ENCODE measurements at regions not wholly inside any gene's neighbourhood (a gene's known extent, or its start where the extent isn't known, plus 50 kb on each side); places are given as distances from the start of the nearest gene placed in this dataset.
"Not testable (repeated sequence)": the region's sequence is repeated elsewhere in the genome, so short reads cannot be mapped to it uniquely, and the experiment has no call there.

DNA sequence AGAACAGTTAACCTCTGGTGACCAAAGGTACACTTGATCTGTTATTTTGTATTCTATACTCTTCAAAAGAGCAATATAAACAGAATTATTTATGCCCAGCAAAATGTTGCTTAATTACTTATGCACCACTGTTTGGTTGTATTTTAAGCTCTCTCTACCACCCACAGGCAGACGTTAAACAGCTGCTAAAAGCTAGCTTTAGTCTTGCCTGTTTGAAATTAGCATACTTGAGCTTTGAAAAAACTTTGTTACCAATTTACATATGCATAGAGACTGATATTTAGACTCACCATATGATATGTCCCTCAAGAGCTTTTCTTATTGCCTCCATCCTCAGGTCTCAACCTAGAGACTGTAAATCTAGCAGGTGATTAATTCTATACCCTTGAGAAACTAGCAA, 426.9 kb downstream of the NR4A2 start:
- no peak for DNase-seq (ENCODE audit: low read depth)

DNA sequence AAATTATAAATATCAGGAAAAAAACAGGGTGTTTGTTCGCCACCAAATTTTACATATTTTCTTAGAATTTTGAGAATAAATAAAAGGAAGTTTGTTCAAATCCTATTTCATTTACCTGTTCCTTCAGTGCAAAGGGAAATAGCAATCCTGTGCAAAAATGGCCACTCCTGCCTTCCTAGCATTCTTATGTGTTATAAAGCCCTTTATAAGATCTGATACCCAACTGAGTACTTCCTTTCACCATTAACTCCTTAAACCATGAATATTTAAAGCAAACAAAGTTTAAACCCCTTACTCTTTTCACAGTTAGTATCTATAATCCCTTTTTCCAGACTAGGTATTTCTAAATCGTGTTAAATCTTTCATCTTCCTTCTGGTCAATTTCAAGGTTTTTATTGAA, 427.8 kb downstream of the NR4A2 start:
- no peak for DNase-seq (ENCODE audit: low read depth)

DNA sequence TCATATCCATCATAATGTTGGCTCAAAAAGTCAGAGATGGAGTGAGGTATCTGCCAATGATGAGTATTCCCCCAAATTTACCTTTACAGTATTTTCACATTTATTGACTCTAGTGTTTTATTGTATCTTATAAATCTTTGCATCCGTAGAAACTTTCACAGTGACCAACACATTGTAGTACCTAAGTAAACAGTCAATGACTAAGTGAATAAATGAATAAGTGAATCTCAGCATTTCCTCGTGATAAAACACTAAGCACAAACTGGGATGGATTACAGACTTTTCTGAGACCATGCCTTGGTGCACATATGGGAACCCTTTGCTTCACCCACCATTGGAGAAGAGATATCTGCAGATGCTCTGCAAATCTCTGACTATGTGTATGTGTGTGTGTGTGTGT, 429.9 kb downstream of the NR4A2 start:
- DNase-seq (ENCODE audit: low read depth) = no peak

DNA sequence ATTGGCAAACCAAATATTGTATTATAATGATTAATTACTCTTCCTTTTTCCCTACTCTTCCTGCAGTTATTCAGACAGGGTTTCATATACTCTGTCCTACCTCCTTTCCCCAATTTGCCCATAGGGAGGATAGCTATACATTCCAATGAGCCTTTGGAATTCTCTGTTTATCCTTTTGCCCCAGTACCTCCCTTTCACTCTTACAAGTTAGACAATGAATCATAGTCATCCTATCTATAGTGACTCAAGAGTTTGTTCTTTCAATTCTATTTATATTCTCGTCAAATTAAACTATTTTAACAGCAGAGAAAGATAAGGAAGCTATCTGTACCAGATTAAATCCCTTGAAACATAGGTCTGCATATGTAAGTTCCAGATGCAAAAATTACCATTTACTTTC, 437.5 kb downstream of the NR4A2 start:
- no peak for DNase-seq (ENCODE audit: low read depth)

DNA sequence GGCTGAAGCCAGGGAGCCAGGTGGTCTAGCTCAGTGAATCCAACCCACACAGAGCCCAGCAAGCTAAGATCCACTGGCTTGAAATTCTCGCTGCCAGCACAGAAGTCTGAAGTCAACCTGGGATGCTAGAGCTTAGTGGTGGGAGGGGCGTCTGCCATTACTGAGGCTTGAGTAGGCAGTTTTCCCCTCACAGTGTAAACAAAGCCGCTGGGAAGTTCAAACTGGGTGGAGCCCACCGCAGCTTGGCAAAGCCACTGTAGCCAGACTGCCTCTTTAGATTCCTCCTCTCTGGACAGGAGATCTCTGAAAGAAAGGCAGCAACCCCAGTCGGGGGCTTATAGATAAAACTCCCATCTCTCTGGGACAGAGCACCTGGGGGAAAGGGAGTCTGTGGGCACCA, 452.1 kb downstream of the NR4A2 start:
- DNase-seq (ENCODE audit: low read depth) = not testable (repeated sequence)

DNA sequence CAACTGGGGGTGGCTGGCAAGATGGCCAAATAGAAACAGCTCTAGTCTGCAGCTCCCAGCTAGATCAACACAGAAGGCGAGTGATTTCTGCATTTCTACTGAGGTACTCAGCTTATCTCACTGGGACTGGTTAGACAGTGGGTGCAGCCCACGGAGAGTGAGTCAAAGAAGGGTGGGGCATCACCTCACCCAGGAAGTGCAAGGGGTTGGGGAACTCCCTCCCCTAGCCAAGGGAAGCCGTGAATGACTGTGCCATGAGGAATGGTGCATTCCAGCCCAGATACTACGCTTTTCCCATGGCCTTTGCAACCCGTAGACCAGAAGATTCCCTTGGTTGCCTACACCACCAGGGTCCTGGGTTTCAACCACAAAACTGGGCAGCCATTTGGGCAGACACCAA, 452.6 kb downstream of the NR4A2 start:
- not testable (repeated sequence) for DNase-seq (ENCODE audit: low read depth)

DNA sequence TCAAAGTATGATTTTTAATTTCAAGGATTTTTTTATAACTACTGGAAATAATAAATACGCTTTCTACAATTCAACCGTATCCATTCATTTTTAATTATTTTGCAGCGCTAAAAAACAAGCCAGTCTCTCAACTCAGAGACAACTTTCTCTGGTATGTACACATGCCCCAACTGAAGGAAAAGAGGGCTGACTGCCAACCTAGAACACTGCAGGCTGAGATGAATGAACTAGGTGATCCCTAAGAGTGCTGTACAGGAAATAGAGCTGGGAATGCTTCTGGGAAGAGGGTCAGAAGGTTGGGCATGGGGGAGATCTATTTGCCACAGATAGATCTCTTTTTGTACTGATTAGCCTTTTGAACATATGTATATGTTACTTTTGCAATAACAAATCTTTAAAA, 460.1 kb downstream of the NR4A2 start:
- no peak for DNase-seq (ENCODE audit: low read depth)

DNA sequence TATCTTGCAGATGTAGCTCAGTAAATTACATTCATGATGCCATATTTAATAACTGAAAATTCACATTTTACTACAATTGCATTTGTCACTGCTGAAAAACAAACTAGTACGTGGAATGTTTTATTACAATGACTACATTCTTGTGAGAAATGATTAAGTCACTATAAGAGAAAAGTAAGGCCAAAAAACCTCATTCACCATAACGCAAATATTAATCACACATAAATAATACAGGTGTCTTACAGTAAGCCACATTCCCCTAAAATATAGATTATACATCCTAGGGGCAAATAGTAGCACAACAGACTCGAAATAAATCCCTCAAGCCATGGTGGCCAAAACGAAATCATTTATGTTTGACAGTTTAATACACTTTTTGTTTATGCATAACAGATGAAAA, 460.6 kb downstream of the NR4A2 start:
- DNase-seq (ENCODE audit: low read depth) = no peak

DNA sequence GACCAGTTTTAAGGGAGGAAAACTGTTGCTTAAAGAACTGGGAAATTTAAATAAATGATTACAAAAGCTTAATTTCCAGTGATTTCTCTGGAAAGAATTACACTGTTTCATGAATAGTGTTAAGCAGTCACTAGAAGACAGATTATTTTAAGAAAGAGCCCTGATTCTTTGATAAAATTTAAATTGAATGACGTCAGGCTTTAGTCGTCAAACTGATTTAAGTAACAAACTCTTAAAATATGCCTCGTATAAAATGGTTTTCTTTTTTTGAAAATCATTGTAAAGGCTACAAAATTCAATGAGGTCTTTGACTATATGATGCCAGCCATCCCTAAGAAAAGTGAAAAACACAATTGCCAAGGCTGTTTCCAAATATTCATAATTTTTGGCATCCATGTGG, 465.0 kb downstream of the NR4A2 start:
- no peak for DNase-seq (ENCODE audit: low read depth)

DNA sequence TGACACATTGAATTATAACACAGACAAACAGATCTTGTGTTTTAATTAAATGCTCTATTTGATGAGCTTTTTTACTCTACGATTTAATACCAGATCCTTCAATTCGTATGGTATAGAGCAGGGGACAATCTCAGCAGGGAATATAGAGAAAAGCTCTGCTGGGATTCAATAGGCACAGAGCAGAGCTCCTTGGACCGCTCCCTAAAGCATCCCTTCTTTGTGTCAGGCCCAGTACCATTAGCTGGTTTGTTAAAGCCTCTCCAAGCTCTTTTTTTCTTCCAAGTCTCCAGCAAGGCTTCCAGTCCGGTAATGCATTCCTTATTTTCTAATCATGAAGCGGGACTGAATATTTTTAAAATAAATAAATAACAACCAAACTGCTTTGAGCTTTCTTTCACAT, 466.0 kb downstream of the NR4A2 start:
- DNase-seq (ENCODE audit: low read depth) = no peak

DNA sequence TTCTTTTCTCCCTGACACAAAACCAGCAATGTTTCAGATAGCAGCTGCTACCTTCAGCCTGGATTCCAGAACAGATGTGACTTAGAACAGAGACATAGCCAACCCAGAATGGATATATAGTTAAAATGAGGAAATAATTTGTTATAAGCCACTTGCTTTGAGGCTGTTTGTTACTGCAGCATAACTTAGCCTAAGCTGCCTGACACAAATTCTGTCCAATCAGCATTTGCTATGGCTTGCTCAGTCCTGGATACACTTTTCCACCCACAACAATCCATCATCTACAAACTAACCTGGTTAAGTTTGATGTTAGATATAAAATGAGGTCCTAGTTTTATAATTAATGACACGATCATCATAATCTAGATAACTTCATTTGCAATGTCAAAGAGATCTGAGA, 480.4 kb downstream of the NR4A2 start:
- DNase-seq (ENCODE audit: low read depth) = no peak

DNA sequence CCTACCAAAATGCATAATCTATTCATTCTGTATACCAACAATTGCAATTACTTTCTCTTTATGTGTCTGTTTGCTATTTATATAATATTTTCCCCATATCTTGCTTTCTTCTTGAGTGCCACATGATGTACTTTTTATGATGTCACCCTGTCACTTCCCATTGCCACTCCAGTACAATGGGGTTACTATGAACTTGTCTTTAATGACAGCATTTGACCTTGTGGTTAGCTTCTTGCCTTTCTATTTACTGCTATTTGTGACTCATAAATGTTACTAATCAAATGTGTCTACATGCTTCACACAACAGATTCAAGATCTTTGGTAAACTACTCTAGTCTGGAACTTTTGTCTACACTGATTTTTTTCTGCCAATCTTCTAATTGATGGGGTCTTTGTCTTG, 486.3 kb downstream of the NR4A2 start:
- no peak for DNase-seq (ENCODE audit: low read depth)

DNA sequence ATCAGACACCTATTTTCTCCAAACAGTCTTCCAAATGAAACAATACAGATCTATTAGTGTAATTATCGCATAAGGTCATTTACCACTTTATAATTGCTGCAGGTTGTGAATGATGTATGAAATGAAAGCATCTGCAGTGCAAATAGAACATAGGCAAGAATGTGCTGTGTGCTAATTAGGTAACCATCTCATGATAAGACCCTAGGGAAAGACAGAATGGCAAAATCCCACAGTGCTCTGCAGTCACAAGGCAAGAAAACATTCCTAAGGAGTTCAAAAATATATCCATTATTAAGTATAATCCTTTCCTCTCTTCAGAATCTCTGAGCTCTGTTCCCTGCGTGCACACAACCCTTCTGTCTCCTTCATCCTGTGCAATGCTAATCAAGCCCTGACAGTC, 488.1 kb downstream of the NR4A2 start:
- no peak for DNase-seq (ENCODE audit: low read depth)

DNA sequence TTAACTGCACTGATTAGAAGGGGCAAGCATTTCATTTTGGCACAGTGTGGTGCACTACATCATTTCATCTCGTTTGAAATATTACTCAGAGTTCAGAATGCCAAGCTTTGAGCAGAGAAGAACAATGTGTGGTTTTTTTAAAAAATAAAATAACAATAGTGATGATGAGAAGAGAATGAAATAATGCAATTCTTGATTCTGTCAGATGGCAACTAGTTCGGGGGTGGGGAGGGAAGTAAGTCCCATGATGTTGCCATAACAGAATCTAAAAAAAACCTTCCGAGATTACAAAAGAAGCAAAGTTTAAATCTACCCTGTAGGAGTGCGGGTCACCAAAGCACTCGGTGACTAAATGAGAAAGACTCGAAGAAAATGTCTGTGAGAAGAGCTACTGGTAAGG, 490.4 kb downstream of the NR4A2 start:
- no peak for DNase-seq (ENCODE audit: low read depth)

DNA sequence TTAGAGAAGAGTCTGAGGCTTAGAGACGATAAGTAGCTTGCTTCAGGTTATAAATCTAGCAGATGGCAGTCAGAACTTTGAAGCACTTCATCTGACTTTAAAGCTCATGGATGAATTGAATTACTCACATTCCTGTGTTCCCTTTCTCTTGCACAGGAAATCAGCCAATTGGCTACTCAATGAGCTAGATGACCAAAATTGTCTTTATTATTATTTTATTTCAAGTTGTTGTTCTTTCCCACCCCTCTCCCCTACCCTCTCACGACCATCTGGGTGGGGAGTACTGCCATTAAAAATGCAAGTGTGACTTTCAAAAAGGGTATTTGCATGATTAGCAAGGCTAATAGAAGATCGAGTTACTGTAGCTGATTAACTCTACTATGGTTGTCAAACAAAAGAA, 491.1 kb downstream of the NR4A2 start:
- DNase-seq (ENCODE audit: low read depth) = no peak

DNA sequence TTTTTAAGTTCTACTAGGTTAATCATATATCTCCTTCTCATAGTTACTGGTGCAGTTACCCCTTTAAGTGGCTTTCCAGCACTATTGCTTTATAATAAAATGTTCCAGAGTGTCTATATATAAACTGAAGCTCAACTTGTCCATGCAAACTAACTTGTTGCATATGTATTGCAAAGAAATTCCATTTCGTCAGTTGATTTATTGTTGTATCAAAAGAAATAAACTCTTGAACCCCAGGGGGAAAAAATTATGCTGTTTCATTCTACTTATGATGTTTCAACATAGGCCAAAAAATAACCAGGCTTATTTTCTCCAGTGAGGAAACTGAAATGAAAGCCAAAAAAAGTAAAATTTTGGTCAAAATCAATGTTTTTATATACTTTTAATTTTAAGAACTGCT, 491.9 kb downstream of the NR4A2 start:
- DNase-seq (ENCODE audit: low read depth) = no peak

DNA sequence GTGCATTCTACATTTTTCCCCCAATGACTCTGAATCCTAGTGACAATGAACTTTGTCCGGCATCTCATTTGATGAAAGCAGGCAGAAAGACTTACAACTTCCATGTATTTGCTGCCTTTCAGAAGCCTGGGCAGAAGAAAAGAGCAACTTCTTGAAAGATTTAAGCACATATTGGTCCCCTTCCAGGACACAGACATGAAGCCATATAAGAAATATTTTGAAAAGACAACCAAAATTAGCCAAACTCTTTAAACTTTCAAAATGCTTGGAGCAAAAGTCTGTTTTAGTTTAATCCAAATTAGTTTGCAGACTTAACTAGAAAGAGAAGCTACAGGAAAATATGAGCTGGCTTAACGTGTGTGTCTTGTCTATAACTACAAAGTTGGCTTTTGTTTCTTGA, 492.5 kb downstream of the NR4A2 start:
- DNase-seq (ENCODE audit: low read depth) = no peak

DNA sequence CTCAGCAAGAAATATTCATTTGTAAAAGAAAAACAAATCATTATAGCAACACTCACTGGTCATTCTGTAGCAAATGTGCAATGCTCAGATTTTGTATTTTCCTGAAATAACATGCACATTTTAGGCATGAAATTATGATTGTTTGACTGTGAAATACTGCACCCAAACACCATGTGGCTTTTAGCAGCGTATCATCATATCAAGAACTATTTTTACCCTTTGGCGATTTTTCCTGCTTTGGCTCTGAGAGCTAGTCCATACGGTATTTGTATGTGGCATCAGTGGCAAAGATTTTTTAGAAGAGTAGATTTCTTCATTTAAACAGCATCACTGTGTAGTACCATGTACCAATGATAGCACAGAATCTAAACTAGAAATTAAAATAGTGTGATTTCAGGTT, 493.1 kb downstream of the NR4A2 start:
- DNase-seq (ENCODE audit: low read depth) = no peak

DNA sequence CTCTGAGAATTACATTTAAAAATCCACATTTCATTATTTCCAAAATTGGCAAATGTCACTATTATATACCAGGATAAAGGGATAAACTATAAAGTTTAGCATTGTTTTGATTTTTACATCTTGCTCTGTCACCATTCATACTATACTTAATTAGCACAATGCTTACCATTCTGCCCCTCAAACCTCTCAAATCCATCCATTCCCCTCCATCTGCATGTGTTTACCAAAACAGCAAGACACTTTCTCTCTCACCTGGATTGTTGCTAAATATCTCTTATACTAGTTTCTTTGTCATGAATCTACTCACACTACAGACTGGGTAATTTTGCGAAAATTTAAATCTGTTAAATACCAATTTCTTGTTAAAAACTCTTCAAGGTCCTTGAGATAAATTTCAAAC, 496.1 kb downstream of the NR4A2 start:
- DNase-seq (ENCODE audit: low read depth) = no peak

DNA sequence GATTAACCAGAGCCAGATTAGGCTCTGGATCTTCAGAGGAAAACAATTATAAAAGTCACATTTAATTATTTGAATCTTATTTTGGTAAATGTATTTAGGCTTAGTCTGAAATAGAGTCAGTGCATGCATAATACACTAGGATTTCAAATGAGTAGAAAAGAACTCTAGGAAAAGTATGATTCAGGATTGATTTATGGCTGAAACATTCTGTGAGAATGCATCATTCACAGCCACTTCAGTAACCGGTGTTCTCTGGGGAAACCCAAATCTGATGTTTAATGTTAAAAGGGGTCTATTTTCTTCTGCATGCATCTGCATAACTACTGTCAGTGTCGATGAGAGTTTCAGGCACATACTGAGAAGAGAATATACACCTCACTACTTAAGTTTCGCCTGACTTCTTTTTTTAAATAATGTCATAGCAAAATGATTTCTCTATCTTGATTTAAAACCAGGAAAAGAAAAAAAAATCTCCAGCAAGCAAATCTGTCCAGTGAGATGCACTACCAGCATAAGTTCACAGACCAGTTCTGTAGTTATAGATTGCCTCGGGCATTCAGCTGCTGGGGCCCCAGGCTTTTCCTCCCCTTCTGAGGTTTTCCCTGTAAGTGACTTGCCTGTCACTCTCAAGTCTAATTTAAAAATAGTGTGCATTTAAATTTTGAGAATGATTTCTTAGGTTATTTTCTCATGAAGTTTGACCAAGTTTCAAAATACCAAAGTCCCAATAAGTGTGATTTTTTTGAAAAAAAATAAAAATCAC, 501.5 kb downstream of the NR4A2 start:
- no peak for DNase-seq (ENCODE audit: low read depth)

DNA sequence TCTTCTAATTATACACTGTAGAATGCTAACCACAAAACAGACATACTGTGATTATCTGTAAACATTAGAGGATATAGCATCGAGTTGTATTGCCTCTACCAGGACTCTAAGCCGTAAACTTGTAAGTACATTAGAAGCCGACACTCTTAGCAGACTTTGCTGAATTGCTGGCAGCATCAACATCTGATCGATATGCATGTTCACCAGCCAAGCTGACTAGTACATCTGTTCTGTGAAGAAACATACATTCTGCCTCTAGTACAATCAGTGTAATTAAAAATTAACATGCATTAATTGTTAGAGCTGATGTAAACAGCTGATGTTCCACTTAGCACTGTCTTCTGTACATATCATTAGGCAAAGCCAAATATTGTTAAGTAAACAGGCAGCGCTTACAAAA, 502.2 kb downstream of the NR4A2 start:
- no peak for DNase-seq (ENCODE audit: low read depth)

DNA sequence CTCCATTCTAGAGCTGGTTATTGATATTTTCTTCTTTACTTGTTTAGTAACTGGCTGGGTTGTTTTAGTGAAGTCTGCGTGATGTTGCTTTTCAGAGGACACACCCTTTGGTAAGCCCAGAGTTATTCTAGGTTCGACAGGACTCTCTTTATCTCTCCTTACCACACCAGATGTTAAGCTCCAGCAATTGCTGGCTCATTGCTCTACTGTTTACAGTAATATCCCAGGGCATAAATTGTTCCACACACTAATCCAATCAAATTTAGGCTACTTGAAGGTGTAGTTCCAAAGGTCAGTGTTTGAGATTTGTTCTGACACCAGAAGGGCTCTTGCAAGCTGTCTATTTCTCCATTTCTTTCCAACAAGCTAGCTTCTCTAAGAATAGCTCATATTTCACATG, 506.6 kb downstream of the NR4A2 start:
- no peak for DNase-seq (ENCODE audit: low read depth)

DNA sequence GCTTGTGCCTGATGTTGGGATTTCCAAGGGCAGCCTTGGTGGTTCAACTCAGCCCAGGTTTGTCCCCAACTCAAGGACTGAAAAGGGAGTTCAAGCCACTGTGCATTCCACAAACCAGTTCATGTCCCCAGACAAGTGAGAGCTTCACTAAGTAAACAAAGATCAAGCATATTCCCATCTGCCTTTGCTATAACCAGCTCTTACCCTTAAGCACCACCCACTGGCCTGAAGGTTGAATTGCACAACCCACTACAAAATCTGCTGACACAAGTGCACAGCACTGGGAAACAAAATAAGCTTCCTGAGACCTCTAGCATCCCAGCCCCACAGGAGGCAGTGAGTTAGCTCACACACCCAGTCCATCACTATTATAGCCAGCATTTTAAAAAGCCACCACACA, 516.7 kb downstream of the NR4A2 start:
- no peak for DNase-seq (ENCODE audit: low read depth)

DNA sequence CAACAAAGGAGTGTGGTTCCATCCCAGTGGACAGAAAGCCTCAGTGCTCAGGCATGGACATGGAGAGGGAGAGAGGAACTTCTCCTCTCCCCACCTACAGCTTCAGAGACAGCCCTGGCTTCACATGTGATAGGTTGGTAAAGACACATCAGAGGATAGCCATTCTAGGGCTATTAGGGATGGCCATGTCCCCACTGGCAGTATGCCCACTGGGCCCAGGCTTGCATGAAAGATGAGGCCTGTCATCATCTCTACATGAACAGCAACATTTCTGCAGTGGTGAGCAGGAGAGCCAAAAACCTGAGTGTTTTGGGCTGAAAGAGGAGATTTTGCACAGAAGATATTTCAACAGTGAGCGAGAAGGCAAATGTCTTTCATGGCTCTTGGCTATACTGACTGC, 517.2 kb downstream of the NR4A2 start:
- no peak for DNase-seq (ENCODE audit: low read depth)

All from forelimb muscle (tissue), 1 donor.